K562 (cell line): ENCODE measurements at regions not wholly inside any gene's neighbourhood (a gene's known extent, or its start where the extent isn't known, plus 50 kb on each side); places are given as distances from the start of the nearest gene placed in this dataset.

Experiments used
- ARID1B ChIP-seq: fragments of 450-650 bp; IDR thresholded peaks from 2 replicates; pipeline ENCODE4 v1.6.1; 2016; ENCODE audit warnings: antibody characterized with exemption, mild to moderate bottlenecking, inconsistent platforms
- BHLHE40 ChIP-seq: IDR thresholded peaks from 2 replicates; pipeline ENCODE4 v1.6.1; 2011; ENCODE audit warnings: low read length, improper control_type of control experiment
- CBX3 ChIP-seq, 2 experiments: IDR thresholded peaks; 1 replicate in 1 of 2; 2 replicates in 1 of 2; pipeline ENCODE4 v1.6.1; 2012; ENCODE audit warnings: inconsistent platforms in 2 of 2, low read length in 2 of 2, borderline replicate concordance in 1 of 2, control low read depth in 1 of 2
- CTBP1 ChIP-seq: fragments of 450-650 bp; IDR thresholded peaks from 2 replicates; pipeline ENCODE4 v1.6.1; 2016; ENCODE audit warnings: borderline replicate concordance
- FOXP1 ChIP-seq: sonication (generic); formaldehyde crosslinking; IDR thresholded peaks from 2 replicates; pipeline ENCODE4 v1.8.0; 2022; ENCODE audit warnings: mild to moderate bottlenecking, missing genetic modification reagents
- JUN ChIP-seq, 2 experiments: sonication (generic) in 1 of 2; formaldehyde crosslinking in 1 of 2; IDR thresholded peaks; 2 replicates each; pipeline versions ENCODE4 v1.6.1 to v1.8.0; 2012 to 2022; ENCODE audit warnings: borderline replicate concordance in 2 of 2, mild to moderate bottlenecking in 2 of 2, improper control_type of control experiment in 1 of 2, low read depth in 1 of 2, low read length in 1 of 2, missing genetic modification reagents in 1 of 2
- JUND ChIP-seq, 2 experiments: IDR thresholded peaks; 2 replicates in 1 of 2; 3 replicates in 1 of 2; pipeline ENCODE4 v1.6.1; 2011; ENCODE audit warnings: borderline replicate concordance in 2 of 2, low read depth in 2 of 2, low read length in 2 of 2, improper control_type of control experiment in 1 of 2, missing biosample characterization in 1 of 2, missing genetic modification characterization in 1 of 2, missing genetic modification reagents in 1 of 2
- KLF13 ChIP-seq: fragments of 450-650 bp; IDR thresholded peaks from 2 replicates; pipeline ENCODE4 v1.6.1; 2016; ENCODE audit warnings: missing genetic modification characterization, low read depth, mild to moderate bottlenecking, missing compliant biosample characterization, moderate library complexity, borderline replicate concordance
- MYC ChIP-seq, 2 experiments: fragments of 250-450 bp in 1 of 2; sonication (Bioruptor Pico) in 1 of 2; IDR thresholded peaks; 2 replicates each; pipeline versions ENCODE4 v1.5.1 to v1.6.1; 2012 to 2021; ENCODE audit warnings: low read depth in 2 of 2, borderline replicate concordance in 1 of 2, improper control_type of control experiment in 1 of 2, low read length in 1 of 2, mild to moderate bottlenecking in 1 of 2, moderate library complexity in 1 of 2
- PTBP1 ChIP-seq: fragments of 200-400 bp; formaldehyde crosslinking; IDR thresholded peaks from 2 replicates; pipeline ENCODE4 v1.6.1; 2017; ENCODE audit warnings: low read depth, low read length
- RFX1 ChIP-seq: fragments of 450-650 bp; IDR thresholded peaks from 2 replicates; pipeline ENCODE4 v1.6.1; 2016; ENCODE audit warnings: mild to moderate bottlenecking, moderate library complexity
- YY1 ChIP-seq, 3 experiments: IDR thresholded peaks; 2 replicates each; pipeline ENCODE4 v1.6.1; 2011; ENCODE audit warnings: low read length in 2 of 3, mild to moderate bottlenecking in 2 of 3, moderate library complexity in 2 of 3, borderline replicate concordance in 1 of 3, control low read depth in 1 of 3, low read depth in 1 of 3; ENCODE audit not compliant: insufficient read depth in 3 of 3, insufficient replicate concordance in 2 of 3, control insufficient read depth in 1 of 3, insufficient read length in 1 of 3; ENCODE audit errors: extremely low read depth in 1 of 3
- ZNF431 ChIP-seq: sonication (generic); formaldehyde crosslinking; IDR thresholded peaks from 2 replicates; pipeline ENCODE4 v1.8.0; 2022; ENCODE audit warnings: mild to moderate bottlenecking, missing genetic modification reagents
- TF ChIP-seq, protein P1 (sequence below): fragments of 250-450 bp; sonication (Bioruptor Pico); IDR thresholded peaks from 2 replicates; pipeline ENCODE4 v1.8.0; 2021; ENCODE audit warnings: moderate library complexity, mild to moderate bottlenecking, inconsistent platforms
- TF ChIP-seq, protein P2 (sequence below): fragments of 450-650 bp; IDR thresholded peaks from 2 replicates; pipeline ENCODE4 v1.6.1; 2014; ENCODE audit warnings: low read depth, mild to moderate bottlenecking, moderate library complexity, borderline replicate concordance
- TF ChIP-seq, protein P3 (sequence below): sonication (generic); formaldehyde crosslinking; IDR thresholded peaks from 2 replicates; pipeline ENCODE4 v1.4.0; 2020; ENCODE audit warnings: mild to moderate bottlenecking, missing genetic modification reagents
- TF ChIP-seq, protein P4 (sequence below): IDR thresholded peaks from 2 replicates; pipeline ENCODE4 v1.6.1; 2014; ENCODE audit warnings: antibody characterized with exemption

DNA sequence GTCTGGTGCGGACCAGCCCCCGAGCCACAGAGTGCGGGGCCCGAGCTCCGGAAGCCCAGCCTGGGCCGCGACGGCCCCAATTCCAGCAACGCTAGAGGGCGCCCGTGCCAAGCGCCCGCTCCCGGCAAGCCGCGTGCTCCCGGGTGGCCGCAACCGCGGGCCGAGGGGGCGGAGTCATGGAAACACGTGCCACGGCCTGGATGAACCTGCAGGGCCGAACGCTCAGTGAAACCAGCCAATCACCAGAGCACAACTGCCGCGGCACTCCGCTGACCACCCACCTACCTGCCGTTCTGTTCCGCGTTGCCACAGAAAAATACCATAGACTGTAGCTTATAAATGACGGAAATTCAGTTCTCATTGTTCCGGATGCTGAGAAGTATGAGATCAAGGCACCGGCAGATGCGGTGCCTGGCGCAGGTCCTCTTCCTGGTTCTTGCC lies 85.7 kb upstream of the FOXC1 start (continued):
- TF ChIP-seq YY1 (IDR thresholded peaks at IDR 0.05; ENCODE audit: borderline replicate concordance in 1 of 3, control insufficient read depth in 1 of 3, extremely low read depth in 1 of 3, insufficient read depth in 3 of 3, insufficient read length in 1 of 3, insufficient replicate concordance in 2 of 3, low read depth in 1 of 3, low read length in 2 of 3) (peak in 1 of 3 experiments; percentile 40), MYC (IDR thresholded peaks at IDR 0.05; ENCODE audit: low read depth, low read length) (peak; percentile 96), MYC (CRISPR knock-in tag; IDR thresholded peaks at IDR 0.05; ENCODE audit: borderline replicate concordance, low read depth) (no peak), FOXP1 (CRISPR knock-in tag) (peak; percentile 73; the same call in 1 of the 2 replicates), CTBP1 (0 out of 2 replicates have a peak, but pooled peaks have one; percentile 30), ZNF431 (CRISPR knock-in tag) (peak; percentile 59; the same call in 1 of the 2 replicates), KLF13 (tag) (0 out of 2 replicates have a peak, but pooled peaks have one; percentile 58), JUND (IDR thresholded peaks at IDR 0.05; ENCODE audit: borderline replicate concordance, low read depth, low read length) (0 out of 2 replicates have a peak, but pooled peaks have one; percentile 9), JUND (tag; IDR thresholded peaks at IDR 0.05; ENCODE audit: borderline replicate concordance, low read depth, low read length) (no peak), JUN (IDR thresholded peaks at IDR 0.05; ENCODE audit: borderline replicate concordance, low read depth, low read length) (peak; percentile 41; the same call in 1 of the 2 replicates), JUN (CRISPR knock-in tag; IDR thresholded peaks at IDR 0.05; ENCODE audit: borderline replicate concordance) (no peak), CBX3 (IDR thresholded peaks at IDR 0.05; ENCODE audit: borderline replicate concordance in 1 of 2, low read length in 2 of 2) (peak in 1 of 2 experiments; percentile 84; a peak in 2 of 3 replicates), ARID1B (no peak), BHLHE40 (peak; percentile 94), RFX1 (0 out of 2 replicates have a peak, but pooled peaks have one; percentile 18), PTBP1 (no peak)
- TF ChIP-seq, protein P1, sequence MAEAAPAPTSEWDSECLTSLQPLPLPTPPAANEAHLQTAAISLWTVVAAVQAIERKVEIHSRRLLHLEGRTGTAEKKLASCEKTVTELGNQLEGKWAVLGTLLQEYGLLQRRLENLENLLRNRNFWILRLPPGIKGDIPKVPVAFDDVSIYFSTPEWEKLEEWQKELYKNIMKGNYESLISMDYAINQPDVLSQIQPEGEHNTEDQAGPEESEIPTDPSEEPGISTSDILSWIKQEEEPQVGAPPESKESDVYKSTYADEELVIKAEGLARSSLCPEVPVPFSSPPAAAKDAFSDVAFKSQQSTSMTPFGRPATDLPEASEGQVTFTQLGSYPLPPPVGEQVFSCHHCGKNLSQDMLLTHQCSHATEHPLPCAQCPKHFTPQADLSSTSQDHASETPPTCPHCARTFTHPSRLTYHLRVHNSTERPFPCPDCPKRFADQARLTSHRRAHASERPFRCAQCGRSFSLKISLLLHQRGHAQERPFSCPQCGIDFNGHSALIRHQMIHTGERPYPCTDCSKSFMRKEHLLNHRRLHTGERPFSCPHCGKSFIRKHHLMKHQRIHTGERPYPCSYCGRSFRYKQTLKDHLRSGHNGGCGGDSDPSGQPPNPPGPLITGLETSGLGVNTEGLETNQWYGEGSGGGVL (CRISPR knock-in tag): no peak
- TF ChIP-seq, protein P2, sequence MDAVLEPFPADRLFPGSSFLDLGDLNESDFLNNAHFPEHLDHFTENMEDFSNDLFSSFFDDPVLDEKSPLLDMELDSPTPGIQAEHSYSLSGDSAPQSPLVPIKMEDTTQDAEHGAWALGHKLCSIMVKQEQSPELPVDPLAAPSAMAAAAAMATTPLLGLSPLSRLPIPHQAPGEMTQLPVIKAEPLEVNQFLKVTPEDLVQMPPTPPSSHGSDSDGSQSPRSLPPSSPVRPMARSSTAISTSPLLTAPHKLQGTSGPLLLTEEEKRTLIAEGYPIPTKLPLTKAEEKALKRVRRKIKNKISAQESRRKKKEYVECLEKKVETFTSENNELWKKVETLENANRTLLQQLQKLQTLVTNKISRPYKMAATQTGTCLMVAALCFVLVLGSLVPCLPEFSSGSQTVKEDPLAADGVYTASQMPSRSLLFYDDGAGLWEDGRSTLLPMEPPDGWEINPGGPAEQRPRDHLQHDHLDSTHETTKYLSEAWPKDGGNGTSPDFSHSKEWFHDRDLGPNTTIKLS: peak; percentile 64; the same call in 1 of the 2 replicates
- TF ChIP-seq, protein P3, sequence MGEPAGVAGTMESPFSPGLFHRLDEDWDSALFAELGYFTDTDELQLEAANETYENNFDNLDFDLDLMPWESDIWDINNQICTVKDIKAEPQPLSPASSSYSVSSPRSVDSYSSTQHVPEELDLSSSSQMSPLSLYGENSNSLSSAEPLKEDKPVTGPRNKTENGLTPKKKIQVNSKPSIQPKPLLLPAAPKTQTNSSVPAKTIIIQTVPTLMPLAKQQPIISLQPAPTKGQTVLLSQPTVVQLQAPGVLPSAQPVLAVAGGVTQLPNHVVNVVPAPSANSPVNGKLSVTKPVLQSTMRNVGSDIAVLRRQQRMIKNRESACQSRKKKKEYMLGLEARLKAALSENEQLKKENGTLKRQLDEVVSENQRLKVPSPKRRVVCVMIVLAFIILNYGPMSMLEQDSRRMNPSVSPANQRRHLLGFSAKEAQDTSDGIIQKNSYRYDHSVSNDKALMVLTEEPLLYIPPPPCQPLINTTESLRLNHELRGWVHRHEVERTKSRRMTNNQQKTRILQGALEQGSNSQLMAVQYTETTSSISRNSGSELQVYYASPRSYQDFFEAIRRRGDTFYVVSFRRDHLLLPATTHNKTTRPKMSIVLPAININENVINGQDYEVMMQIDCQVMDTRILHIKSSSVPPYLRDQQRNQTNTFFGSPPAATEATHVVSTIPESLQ (CRISPR knock-in tag): 0 out of 2 replicates have a peak, but pooled peaks have one; percentile 33
- TF ChIP-seq, protein P4, sequence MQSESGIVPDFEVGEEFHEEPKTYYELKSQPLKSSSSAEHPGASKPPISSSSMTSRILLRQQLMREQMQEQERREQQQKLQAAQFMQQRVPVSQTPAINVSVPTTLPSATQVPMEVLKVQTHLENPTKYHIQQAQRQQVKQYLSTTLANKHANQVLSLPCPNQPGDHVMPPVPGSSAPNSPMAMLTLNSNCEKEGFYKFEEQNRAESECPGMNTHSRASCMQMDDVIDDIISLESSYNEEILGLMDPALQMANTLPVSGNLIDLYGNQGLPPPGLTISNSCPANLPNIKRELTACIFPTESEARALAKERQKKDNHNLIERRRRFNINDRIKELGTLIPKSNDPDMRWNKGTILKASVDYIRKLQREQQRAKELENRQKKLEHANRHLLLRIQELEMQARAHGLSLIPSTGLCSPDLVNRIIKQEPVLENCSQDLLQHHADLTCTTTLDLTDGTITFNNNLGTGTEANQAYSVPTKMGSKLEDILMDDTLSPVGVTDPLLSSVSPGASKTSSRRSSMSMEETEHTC: peak; percentile 36; the same call in 1 of the 2 replicates
